HEK293 (cell line): ENCODE measurements at regions not wholly inside any gene's neighbourhood (a gene's known extent, or its start where the extent isn't known, plus 50 kb on each side); places are given as distances from the start of the nearest gene placed in this dataset.
"Not testable (repeated sequence)": the region's sequence is repeated elsewhere in the genome, so short reads cannot be mapped to it uniquely, and the experiment has no call there.

Experiments
- CTCF ChIA-PET: fragments of 350-600 bp; formaldehyde crosslinking; extraction: SDS; loops from one replicate; lab custom pipeline; 2021; ENCODE audit warnings: antibody characterized with exemption; lab: Yijun Ruan, JAX
- POLR2A ChIA-PET: fragments of 300-600 bp; formaldehyde crosslinking; extraction: SDS; loops from one replicate; lab custom pipeline; 2020; ENCODE audit warnings: antibody characterized with exemption, inconsistent platforms; lab: Yijun Ruan, JAX
- H3K27ac ChIP-seq: fragments of 200-500 bp; sonication (Bioruptor generic); 2 replicates; pipeline ENCODE4 v1.5.1; 2014; ENCODE audit warnings: low read depth, low read length, control low read depth, inconsistent platforms; ENCODE audit errors: extremely low read depth
- H3K36me3 ChIP-seq, 2 experiments: fragments of 200-500 bp in 1 of 2; sonication (Bioruptor generic) in 1 of 2; 1 replicate in 1 of 2; 2 replicates in 1 of 2; pipeline ENCODE4 v1.5.1; 2014 to 2017; ENCODE audit warnings: inconsistent platforms in 2 of 2, low read length in 2 of 2; ENCODE audit not compliant: control insufficient read depth in 2 of 2, insufficient read depth in 1 of 2
- H3K4me1 ChIP-seq: fragments of 200-500 bp; sonication (Bioruptor generic); 2 replicates; pipeline ENCODE4 v1.5.1; 2014; ENCODE audit warnings: mild to moderate bottlenecking, low read length, inconsistent platforms; ENCODE audit not compliant: control insufficient read depth, insufficient read depth
- H3K4me3 ChIP-seq: 2 replicates; pipeline ENCODE4 v1.5.1; 2011; ENCODE audit warnings: low read depth, mild to moderate bottlenecking, control low read depth, low read length, moderate library complexity
- H3K9me3 ChIP-seq: fragments of 200-500 bp; sonication (Bioruptor generic); 2 replicates; pipeline ENCODE4 v1.5.1; 2014; ENCODE audit warnings: low read depth, low read length, inconsistent platforms; ENCODE audit not compliant: control insufficient read depth, insufficient read depth
- HOXC10 ChIP-seq: sonication (generic); formaldehyde crosslinking; IDR thresholded peaks from 2 replicates; pipeline ENCODE4 v1.8.1; 2023; ENCODE audit warnings: mild to moderate bottlenecking, missing genetic modification reagents
- KLF16 ChIP-seq: fragments of 450-650 bp; formaldehyde crosslinking; IDR thresholded peaks from 2 replicates; pipeline ENCODE4 v1.5.1; 2017; ENCODE audit warnings: missing biosample characterization, missing genetic modification characterization
- KLF7 ChIP-seq: fragments of 450-650 bp; formaldehyde crosslinking; IDR thresholded peaks from 2 replicates; pipeline ENCODE4 v1.5.1; 2016; ENCODE audit warnings: missing biosample characterization, missing genetic modification characterization, borderline replicate concordance
- MEIS1 ChIP-seq: sonication (generic); formaldehyde crosslinking; IDR thresholded peaks from 2 replicates; pipeline ENCODE4 v1.8.1; 2022; ENCODE audit warnings: missing genetic modification reagents, mild to moderate bottlenecking, borderline replicate concordance
- REST ChIP-seq: fragments of 450-650 bp; formaldehyde crosslinking; IDR thresholded peaks from 2 replicates; pipeline ENCODE4 v1.5.1; 2016; ENCODE audit warnings: missing biosample characterization, missing genetic modification characterization
- ZBTB1 ChIP-seq: fragments of 450-650 bp; formaldehyde crosslinking; IDR thresholded peaks from 2 replicates; pipeline ENCODE4 v1.5.1; 2016; ENCODE audit warnings: missing biosample characterization, missing genetic modification characterization
- ZNF10 ChIP-seq: fragments of 450-650 bp; formaldehyde crosslinking; IDR thresholded peaks from 2 replicates; pipeline ENCODE4 v1.5.1; 2017; ENCODE audit warnings: missing biosample characterization, missing genetic modification characterization
- ZNF175 ChIP-seq: fragments of 450-650 bp; formaldehyde crosslinking; IDR thresholded peaks from 2 replicates; pipeline ENCODE4 v1.5.1; 2016; ENCODE audit warnings: missing biosample characterization, missing genetic modification characterization
- ZNF19 ChIP-seq: fragments of 450-650 bp; formaldehyde crosslinking; IDR thresholded peaks from 2 replicates; pipeline ENCODE4; 2016; ENCODE audit warnings: missing biosample characterization, missing genetic modification characterization, low read depth
- ZNF354C ChIP-seq: fragments of 450-650 bp; formaldehyde crosslinking; IDR thresholded peaks from 2 replicates; pipeline ENCODE4 v1.5.1; 2016; ENCODE audit warnings: missing biosample characterization, missing genetic modification characterization, low read depth, borderline replicate concordance
- ZNF426 ChIP-seq: fragments of 450-650 bp; formaldehyde crosslinking; IDR thresholded peaks from 2 replicates; pipeline ENCODE4 v1.5.1; 2017; ENCODE audit warnings: missing biosample characterization, missing genetic modification characterization, mild to moderate bottlenecking, inconsistent platforms, moderate library complexity
- ZNF560 ChIP-seq: fragments of 450-650 bp; formaldehyde crosslinking; IDR thresholded peaks from 2 replicates; pipeline ENCODE4 v1.5.1; 2017; ENCODE audit warnings: missing biosample characterization, missing genetic modification characterization, borderline replicate concordance
- ZNF626 ChIP-seq: fragments of 450-650 bp; sonication (Bioruptor Pico); formaldehyde crosslinking; IDR thresholded peaks from 2 replicates; pipeline ENCODE4 v1.5.1; 2018; ENCODE audit warnings: missing biosample characterization, missing genetic modification characterization, inconsistent platforms
- ZNF645 ChIP-seq: fragments of 450-650 bp; formaldehyde crosslinking; IDR thresholded peaks from 2 replicates; pipeline ENCODE4; 2016; ENCODE audit warnings: missing biosample characterization, missing genetic modification characterization
- ZNF776 ChIP-seq: fragments of 450-650 bp; formaldehyde crosslinking; IDR thresholded peaks from 2 replicates; pipeline ENCODE4 v1.5.0; 2017; ENCODE audit warnings: missing biosample characterization, missing genetic modification characterization, borderline replicate concordance
- ZSCAN30 ChIP-seq: fragments of 450-650 bp; IDR thresholded peaks from 2 replicates; pipeline ENCODE4 v1.5.1; 2018; ENCODE audit warnings: missing biosample characterization, mild to moderate bottlenecking, missing genetic modification characterization, moderate library complexity
- TF ChIP-seq, protein P1 (sequence below): fragments of 450-650 bp; formaldehyde crosslinking; IDR thresholded peaks from 2 replicates; pipeline ENCODE4 v1.5.1; 2016; ENCODE audit warnings: missing biosample characterization, missing genetic modification characterization

- POLR2A ChIA-PET: no interaction called here
- Histone ChIP-seq H3K9me3 (no peaks in the 10 kb centered on the region), H3K27ac (no peak overlapping the region), H3K36me3 (no peaks in the 10 kb centered on the region), H3K4me1 (no peaks in the 10 kb centered on the region), H3K4me3 (no peak overlapping the region)
- TF ChIP-seq ZNF426 (tag by site-specific recombination) (no peak), ZNF645 (tag by site-specific recombination) (no peak)
- TF ChIP-seq, protein P1, sequence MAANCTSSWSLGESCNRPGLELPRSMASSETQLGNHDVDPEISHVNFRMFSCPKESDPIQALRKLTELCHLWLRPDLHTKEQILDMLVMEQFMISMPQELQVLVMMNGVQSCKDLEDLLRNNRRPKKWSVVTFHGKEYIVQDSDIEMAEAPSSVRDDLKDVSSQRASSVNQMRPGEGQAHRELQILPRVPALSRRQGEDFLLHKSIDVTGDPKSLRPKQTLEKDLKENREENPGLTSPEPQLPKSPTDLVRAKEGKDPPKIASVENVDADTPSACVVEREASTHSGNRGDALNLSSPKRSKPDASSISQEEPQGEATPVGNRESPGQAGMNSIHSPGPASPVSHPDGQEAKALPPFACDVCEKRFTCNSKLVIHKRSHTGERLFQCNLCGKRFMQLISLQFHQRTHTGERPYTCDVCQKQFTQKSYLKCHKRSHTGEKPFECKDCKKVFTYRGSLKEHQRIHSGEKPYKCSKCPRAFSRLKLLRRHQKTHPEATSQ (tag by site-specific recombination): no peak
- CTCF ChIA-PET: no interaction called here
Measured at GRCh38 chr3:144502402-144502801, 530.8 kb downstream of the DIPK2A start.

DNA sequence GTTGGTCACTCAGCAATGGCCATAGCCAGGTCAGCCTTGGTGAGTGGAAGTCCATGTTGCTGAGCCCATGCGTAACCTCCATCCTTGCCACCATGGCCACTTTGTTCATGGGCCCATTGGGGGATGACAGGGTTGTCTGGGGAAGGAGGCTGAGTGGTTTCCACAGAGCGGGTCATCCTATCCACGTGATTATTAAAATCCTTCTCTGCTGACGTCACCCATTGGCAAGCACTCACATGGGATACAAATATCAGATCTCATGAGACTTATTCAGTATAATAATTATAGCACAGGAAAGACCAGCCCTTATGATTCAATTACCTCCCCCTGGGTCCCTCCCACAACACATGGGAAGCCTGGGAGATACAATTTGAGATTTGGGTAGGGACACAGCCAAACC is 534.8 kb downstream of the DIPK2A start:
- H3K27ac ChIP-seq, H3K4me3 ChIP-seq, H3K4me1 ChIP-seq, CTCF ChIA-PET, H3K36me3 ChIP-seq, POLR2A ChIA-PET, H3K9me3 ChIP-seq: not testable (repeated sequence)

DNA sequence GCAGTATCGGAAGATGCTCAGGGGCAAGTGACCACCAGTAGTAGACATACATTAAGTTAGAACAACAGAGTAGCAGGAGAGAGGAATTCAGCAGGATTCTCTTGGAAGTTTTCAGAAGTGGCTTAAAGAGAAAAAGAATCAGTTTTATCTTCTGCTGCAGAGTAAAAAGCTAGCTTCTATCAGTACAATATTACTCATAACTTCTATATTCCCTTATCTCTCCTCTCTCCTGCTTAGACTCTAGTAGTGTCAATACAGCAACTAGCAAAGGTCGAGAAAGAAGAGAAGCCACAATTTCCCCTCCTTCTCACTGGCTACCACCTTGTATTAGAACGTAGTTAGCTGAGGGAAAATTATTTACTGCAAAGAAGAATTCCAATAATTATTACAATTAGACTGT is 539.7 kb downstream of the DIPK2A start:
- H3K27ac ChIP-seq: no peak overlapping the region
- no peaks in the 10 kb centered on the region for H3K4me1 ChIP-seq
- H3K36me3 ChIP-seq: no peaks in the 10 kb centered on the region
- H3K4me3 ChIP-seq: no peak overlapping the region
- TF ChIP-seq MEIS1 (CRISPR knock-in tag) (no peak), ZSCAN30 (tag by site-specific recombination) (no peak), ZNF10 (tag by site-specific recombination) (no peak), HOXC10 (CRISPR knock-in tag) (no peak), ZNF626 (tag by site-specific recombination) (no peak), ZNF776 (tag by site-specific recombination) (no peak), ZNF354C (tag by site-specific recombination) (no peak), REST (tag by site-specific recombination) (no peak), ZNF19 (tag by site-specific recombination) (no peak), ZNF175 (tag by site-specific recombination) (no peak), KLF7 (tag by site-specific recombination) (no peak), ZNF560 (tag by site-specific recombination) (no peak), ZBTB1 (tag by site-specific recombination) (no peak), KLF16 (tag by site-specific recombination) (no peak)
- H3K9me3 ChIP-seq: no peaks in the 10 kb centered on the region
- POLR2A ChIA-PET: no interaction called here
- CTCF ChIA-PET: no interaction called here
